ENCODE measurements at regions not wholly inside any gene's neighbourhood (a gene's known extent, or its start where the extent isn't known, plus 50 kb on each side); places are given as distances from the start of the nearest gene placed in this dataset.

DNA sequence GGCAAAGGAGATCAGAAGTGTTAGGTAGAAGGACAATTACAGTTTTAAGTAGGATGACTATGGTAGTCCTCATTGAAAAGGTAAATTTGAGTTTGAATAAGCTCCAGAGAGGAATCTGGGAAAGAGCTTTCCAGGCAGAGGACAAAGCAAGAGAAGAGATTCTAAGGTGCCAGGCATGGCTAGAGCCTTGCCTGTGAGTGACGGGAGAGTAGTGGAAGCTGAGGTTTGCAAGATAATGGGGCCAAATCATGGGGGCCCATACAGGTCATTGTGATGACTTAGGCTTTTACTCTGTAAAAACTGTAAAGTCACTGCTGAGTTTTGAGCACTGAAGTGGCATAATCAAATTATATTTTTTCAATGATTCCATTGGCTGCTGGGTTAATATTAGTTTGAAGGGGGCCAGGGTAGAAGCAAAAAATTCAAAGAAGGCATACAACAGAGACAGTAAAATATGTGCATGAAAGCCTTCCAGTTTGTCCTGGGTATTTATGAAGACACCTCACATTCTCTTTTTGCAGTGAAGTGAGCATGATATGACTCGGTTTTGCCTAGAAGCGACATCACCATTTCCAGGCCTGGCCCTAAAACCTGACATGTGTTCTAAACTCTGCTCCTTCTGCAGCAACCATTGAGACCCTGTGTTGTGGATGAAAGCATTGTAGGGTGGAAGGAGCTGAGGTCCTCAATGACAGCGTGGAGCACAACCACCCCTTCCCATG is 279.8 kb upstream of the TNC start:
- TF ChIP-seq, protein P1, sequence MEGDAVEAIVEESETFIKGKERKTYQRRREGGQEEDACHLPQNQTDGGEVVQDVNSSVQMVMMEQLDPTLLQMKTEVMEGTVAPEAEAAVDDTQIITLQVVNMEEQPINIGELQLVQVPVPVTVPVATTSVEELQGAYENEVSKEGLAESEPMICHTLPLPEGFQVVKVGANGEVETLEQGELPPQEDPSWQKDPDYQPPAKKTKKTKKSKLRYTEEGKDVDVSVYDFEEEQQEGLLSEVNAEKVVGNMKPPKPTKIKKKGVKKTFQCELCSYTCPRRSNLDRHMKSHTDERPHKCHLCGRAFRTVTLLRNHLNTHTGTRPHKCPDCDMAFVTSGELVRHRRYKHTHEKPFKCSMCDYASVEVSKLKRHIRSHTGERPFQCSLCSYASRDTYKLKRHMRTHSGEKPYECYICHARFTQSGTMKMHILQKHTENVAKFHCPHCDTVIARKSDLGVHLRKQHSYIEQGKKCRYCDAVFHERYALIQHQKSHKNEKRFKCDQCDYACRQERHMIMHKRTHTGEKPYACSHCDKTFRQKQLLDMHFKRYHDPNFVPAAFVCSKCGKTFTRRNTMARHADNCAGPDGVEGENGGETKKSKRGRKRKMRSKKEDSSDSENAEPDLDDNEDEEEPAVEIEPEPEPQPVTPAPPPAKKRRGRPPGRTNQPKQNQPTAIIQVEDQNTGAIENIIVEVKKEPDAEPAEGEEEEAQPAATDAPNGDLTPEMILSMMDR (IDR thresholded peaks at IDR 0.05; ENCODE audit: low read depth, low read length, missing input control): no peak
- TF ChIP-seq EGR1 (IDR thresholded peaks at IDR 0.05; ENCODE audit: low read depth in 2 of 2) (no peak), ATF3 (IDR thresholded peaks at IDR 0.05) (no peak), NR2F2 (IDR thresholded peaks at IDR 0.05) (no peak), FOXA2 (IDR thresholded peaks at IDR 0.05) (no peak), RAD21 (IDR thresholded peaks at IDR 0.05) (no peak), HNF4G (IDR thresholded peaks at IDR 0.05) (no peak), YY1 (IDR thresholded peaks at IDR 0.05) (no peak)
- TF ChIP-seq, protein P2, sequence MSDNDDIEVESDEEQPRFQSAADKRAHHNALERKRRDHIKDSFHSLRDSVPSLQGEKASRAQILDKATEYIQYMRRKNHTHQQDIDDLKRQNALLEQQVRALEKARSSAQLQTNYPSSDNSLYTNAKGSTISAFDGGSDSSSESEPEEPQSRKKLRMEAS (IDR thresholded peaks at IDR 0.05): no peak

All from liver (tissue), 3 donors.